HCT116 (cell line): ENCODE measurements at regions not wholly inside any gene's neighbourhood (a gene's known extent, or its start where the extent isn't known, plus 50 kb on each side); places are given as distances from the start of the nearest gene placed in this dataset.

Experiments
- ATAC-seq: fragments of 200-7000 bp; cut with Tn5 transposase; 2 replicates; pipeline ENCODE4 v1.9.1; 2020; ENCODE audit warnings: mild to moderate bottlenecking, moderate library complexity
- BruUV-seq: library from RNA; stranded (reverse); fragments of 400-500 nt; replicated peaks from 2 replicates; lab custom pipeline; 2021; lab: Mats Ljungman, UMichigan
- CTCF ChIA-PET: fragments of 300-600 bp; sonication (Branson Sonifier 250); formaldehyde crosslinking; loops from one replicate; lab custom pipeline; 2021; ENCODE audit warnings: antibody characterized with exemption; lab: Charles Lee
- POLR2A ChIA-PET: fragments of 300-600, 350-600 bp; sonication (Branson Sonifier 250); formaldehyde crosslinking; loops from one replicate; lab custom pipeline; 2021; ENCODE audit warnings: antibody characterized with exemption; lab: Charles Lee
- RAD21 ChIA-PET, 2 experiments: fragments of 300-600 bp; sonication (Branson Sonifier 250); formaldehyde crosslinking; loops; one replicate each; lab custom pipeline; 2023; ENCODE audit warnings: low total read pairs in 2 of 2; ENCODE audit not compliant: uncharacterized antibody in 2 of 2, unreplicated experiment in 2 of 2, low non-redundant PET in 1 of 2; lab: Charles Lee
- DNase-seq: peaks from one replicate; pipeline ENCODE4 v3.0.0-alpha.2; 2010; ENCODE audit warnings: low read depth, low spot score
- H2AFZ ChIP-seq: fragments of 200-600 bp; shearing (Covaris generic), sonication (generic); 2 replicates; pipeline ENCODE4 v1.6.1; 2017; ENCODE audit warnings: low read depth, mixed run types, mixed read lengths, antibody characterized with exemption, low read length; ENCODE audit not compliant: poor library complexity, severe bottlenecking
- H3K27ac ChIP-seq: 2 replicates; pipeline ENCODE4 v1.5.1; 2012; ENCODE audit warnings: low read depth, low read length
- H3K27me3 ChIP-seq: fragments of 200-600 bp; sonication (generic); 2 replicates; pipeline ENCODE4 v1.6.1; 2016; ENCODE audit warnings: mixed run types, low read length, mixed read lengths; ENCODE audit not compliant: insufficient read depth
- H3K36me3 ChIP-seq, 2 experiments: fragments of 200-500 bp in 1 of 2; fragments of 200-600 bp in 1 of 2; sonication (Bioruptor generic) in 1 of 2; sonication (generic) in 1 of 2; 2 replicates each; pipeline versions ENCODE4 v1.5.1 to v1.6.1; 2014 to 2016; ENCODE audit warnings: low read length in 2 of 2, inconsistent platforms in 1 of 2, mixed read lengths in 1 of 2, mixed run types in 1 of 2; ENCODE audit not compliant: insufficient read depth in 2 of 2, control insufficient read depth in 1 of 2
- H3K4me1 ChIP-seq, 2 experiments: fragments of 200-600 bp in 1 of 2; sonication (generic) in 1 of 2; 2 replicates each; pipeline versions ENCODE4 v1.5.1 to v1.6.1; 2012 to 2017; ENCODE audit warnings: low read length in 2 of 2, inconsistent platforms in 1 of 2, mild to moderate bottlenecking in 1 of 2, mixed read lengths in 1 of 2, mixed run types in 1 of 2, moderate library complexity in 1 of 2; ENCODE audit not compliant: insufficient read depth in 2 of 2, control insufficient read depth in 1 of 2
- H3K4me2 ChIP-seq: fragments of 200-600 bp; sonication (generic); 2 replicates; pipeline ENCODE4 v1.6.1; 2017; ENCODE audit warnings: mixed run types, low read length, mixed read lengths
- H3K4me3 ChIP-seq, 2 experiments: fragments of 200-600 bp in 1 of 2; sonication (generic) in 1 of 2; replicated peaks in 1 of 2; 2 replicates each; pipeline ENCODE4 v1.5.1; 2011 to 2016; ENCODE audit warnings: low read length in 2 of 2, control low read depth in 1 of 2, low read depth in 1 of 2, mild to moderate bottlenecking in 1 of 2, mixed read lengths in 1 of 2, mixed run types in 1 of 2
- H3K79me2 ChIP-seq: fragments of 200-600 bp; sonication (generic); 2 replicates; pipeline ENCODE4 v1.6.1; 2017; ENCODE audit warnings: mild to moderate bottlenecking, mixed run types, low read length, moderate library complexity, mixed read lengths; ENCODE audit not compliant: insufficient read depth
- H3K9ac ChIP-seq: fragments of 200-600 bp; sonication (generic); 2 replicates; pipeline ENCODE4 v1.6.1; 2016; ENCODE audit warnings: low read length, mixed read lengths
- H3K9me2 ChIP-seq: fragments of 200-600 bp; sonication (generic), shearing (Covaris generic); 2 replicates; pipeline ENCODE4 v1.6.1; 2017; ENCODE audit warnings: mixed run types, mild to moderate bottlenecking, moderate library complexity; ENCODE audit not compliant: insufficient read depth
- H3K9me3 ChIP-seq, 2 experiments: fragments of 200-500 bp in 1 of 2; fragments of 200-600 bp in 1 of 2; sonication (Bioruptor generic) in 1 of 2; sonication (generic) in 1 of 2; 2 replicates each; pipeline ENCODE4 v1.6.1; 2014 to 2017; ENCODE audit warnings: low read length in 2 of 2, mixed read lengths in 2 of 2, inconsistent platforms in 1 of 2, low read depth in 1 of 2, mild to moderate bottlenecking in 1 of 2, mixed run types in 1 of 2, moderate library complexity in 1 of 2; ENCODE audit not compliant: control insufficient read depth in 1 of 2, insufficient read depth in 1 of 2
- H4K20me1 ChIP-seq: fragments of 200-600 bp; sonication (generic), shearing (Covaris generic); 2 replicates; pipeline ENCODE4 v1.6.1; 2017; ENCODE audit warnings: mixed run types, mild to moderate bottlenecking, moderate library complexity; ENCODE audit not compliant: insufficient read depth
- CBX3 ChIP-seq: IDR thresholded peaks from 2 replicates; pipeline ENCODE4 v1.6.1; 2012; ENCODE audit warnings: low read depth
- CEBPB ChIP-seq: IDR thresholded peaks from 2 replicates; pipeline ENCODE4 v1.6.1; 2012; ENCODE audit warnings: low read depth
- EGR1 ChIP-seq: IDR thresholded peaks from 2 replicates; pipeline ENCODE4 v1.6.1; 2012; ENCODE audit warnings: low read depth
- ELF1 ChIP-seq: IDR thresholded peaks from 2 replicates; pipeline ENCODE4 v1.6.1; 2012; ENCODE audit warnings: low read depth, borderline replicate concordance
- EZH2phosphoT487 ChIP-seq: fragments of 200-600 bp; IDR thresholded peaks from 2 replicates; pipeline ENCODE4 v1.6.1; 2018; ENCODE audit warnings: antibody characterized with exemption, borderline replicate concordance
- FOSL1 ChIP-seq: IDR thresholded peaks from 2 replicates; pipeline ENCODE4 v1.6.1; 2012; ENCODE audit warnings: low read depth
- JUND ChIP-seq: IDR thresholded peaks from 2 replicates; pipeline ENCODE4 v1.6.1; 2012
- POLR2A ChIP-seq: IDR thresholded peaks from 2 replicates; pipeline ENCODE4 v1.7.0; 2011; ENCODE audit warnings: borderline replicate concordance; ENCODE audit not compliant: insufficient read depth, insufficient read length; ENCODE audit errors: extremely low read depth
- POLR2AphosphoS5 ChIP-seq: IDR thresholded peaks from 2 replicates; pipeline ENCODE4 v1.6.1; 2011; ENCODE audit warnings: mild to moderate bottlenecking, low read depth, low read length, moderate library complexity
- RAD21 ChIP-seq: IDR thresholded peaks from 2 replicates; pipeline ENCODE4 v1.6.1; 2012; ENCODE audit warnings: low read depth, mild to moderate bottlenecking
- SIN3A ChIP-seq: IDR thresholded peaks from 2 replicates; pipeline ENCODE4 v1.6.1; 2012; ENCODE audit warnings: low read depth
- SRF ChIP-seq: IDR thresholded peaks from 2 replicates; pipeline ENCODE4 v1.6.1; 2012; ENCODE audit warnings: low read depth
- TCF7L2 ChIP-seq: IDR thresholded peaks from 2 replicates; pipeline ENCODE4 v1.7.0; 2011; ENCODE audit warnings: borderline replicate concordance, inconsistent platforms; ENCODE audit not compliant: insufficient read depth, insufficient read length; ENCODE audit errors: extremely low read depth
- YY1 ChIP-seq: IDR thresholded peaks from 2 replicates; pipeline ENCODE4 v1.6.1; 2011; ENCODE audit warnings: low read length, low read depth, moderate library complexity, mild to moderate bottlenecking; ENCODE audit not compliant: insufficient replicate concordance; ENCODE audit errors: extremely low read depth
- ZFX ChIP-seq: fragments of 450-650 bp; IDR thresholded peaks from 2 replicates; pipeline ENCODE4 v1.6.1; 2017
- ZNF274 ChIP-seq: fragments of 200-500 bp; sonication (Bioruptor generic); IDR thresholded peaks from 2 replicates; pipeline ENCODE4 v1.6.1; 2014; ENCODE audit warnings: mild to moderate bottlenecking, low read depth, low read length, inconsistent platforms
- intact Hi-C: fragments of 100-400 bp; cut with micrococcal nuclease; formaldehyde crosslinking; loops from 2 replicates; pipeline ENCODE4 v1.10.0; 2022
- TF ChIP-seq, protein P1 (sequence below): IDR thresholded peaks from 2 replicates; pipeline ENCODE4 v1.6.1; 2012
- TF ChIP-seq, protein P2 (sequence below): IDR thresholded peaks from 2 replicates; pipeline ENCODE4 v1.6.1; 2012; ENCODE audit warnings: low read depth
- TF ChIP-seq, protein P3 (sequence below): IDR thresholded peaks from 2 replicates; pipeline ENCODE4 v1.6.1; 2011; ENCODE audit warnings: mild to moderate bottlenecking, low read length, moderate library complexity; ENCODE audit not compliant: insufficient replicate concordance; ENCODE audit errors: extremely low read depth
- TF ChIP-seq, protein P4 (sequence below): IDR thresholded peaks from 2 replicates; pipeline ENCODE4 v1.6.1; 2012

GRCh38 chr9:6123416-6123815, 92.2 kb upstream of the IL33 start:
- ChIA-PET RAD21 (no interaction called here), POLR2A (no interaction called here), CTCF (no interaction called here)
- Histone ChIP-seq H4K20me1 (no peaks in the 10 kb centered on the region), H3K4me1 (no peaks in the 10 kb centered on the region), H3K27ac (no peak overlapping the region), H3K9me3 (no peaks in the 10 kb centered on the region), H3K79me2 (no peaks in the 10 kb centered on the region), H3K36me3 (no peaks in the 10 kb centered on the region), H2AFZ (no peak overlapping the region), H3K27me3 (no peaks in the 10 kb centered on the region), H3K4me3 (no peak overlapping the region), H3K4me2 (no peak overlapping the region), H3K9ac (no peak overlapping the region), H3K9me2 (no peaks in the 10 kb centered on the region)
- BruUV-seq = no TSS peak
- DNase-seq = no peak
- intact Hi-C loops = no loop called here
- no peak for ATAC-seq
- TF ChIP-seq ELF1 (no peak), YY1 (no peak), FOSL1 (no peak), SRF (no peak), EZH2phosphoT487 (no peak), SIN3A (no peak), EGR1 (no peak), POLR2AphosphoS5 (no peak), TCF7L2 (no peak), CBX3 (no peak), JUND (no peak), RAD21 (no peak), ZFX (no peak), ZNF274 (no peak), POLR2A (no peak), CEBPB (no peak)
- TF ChIP-seq, protein P1, sequence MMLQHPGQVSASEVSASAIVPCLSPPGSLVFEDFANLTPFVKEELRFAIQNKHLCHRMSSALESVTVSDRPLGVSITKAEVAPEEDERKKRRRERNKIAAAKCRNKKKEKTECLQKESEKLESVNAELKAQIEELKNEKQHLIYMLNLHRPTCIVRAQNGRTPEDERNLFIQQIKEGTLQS = no peak
- TF ChIP-seq, protein P2, sequence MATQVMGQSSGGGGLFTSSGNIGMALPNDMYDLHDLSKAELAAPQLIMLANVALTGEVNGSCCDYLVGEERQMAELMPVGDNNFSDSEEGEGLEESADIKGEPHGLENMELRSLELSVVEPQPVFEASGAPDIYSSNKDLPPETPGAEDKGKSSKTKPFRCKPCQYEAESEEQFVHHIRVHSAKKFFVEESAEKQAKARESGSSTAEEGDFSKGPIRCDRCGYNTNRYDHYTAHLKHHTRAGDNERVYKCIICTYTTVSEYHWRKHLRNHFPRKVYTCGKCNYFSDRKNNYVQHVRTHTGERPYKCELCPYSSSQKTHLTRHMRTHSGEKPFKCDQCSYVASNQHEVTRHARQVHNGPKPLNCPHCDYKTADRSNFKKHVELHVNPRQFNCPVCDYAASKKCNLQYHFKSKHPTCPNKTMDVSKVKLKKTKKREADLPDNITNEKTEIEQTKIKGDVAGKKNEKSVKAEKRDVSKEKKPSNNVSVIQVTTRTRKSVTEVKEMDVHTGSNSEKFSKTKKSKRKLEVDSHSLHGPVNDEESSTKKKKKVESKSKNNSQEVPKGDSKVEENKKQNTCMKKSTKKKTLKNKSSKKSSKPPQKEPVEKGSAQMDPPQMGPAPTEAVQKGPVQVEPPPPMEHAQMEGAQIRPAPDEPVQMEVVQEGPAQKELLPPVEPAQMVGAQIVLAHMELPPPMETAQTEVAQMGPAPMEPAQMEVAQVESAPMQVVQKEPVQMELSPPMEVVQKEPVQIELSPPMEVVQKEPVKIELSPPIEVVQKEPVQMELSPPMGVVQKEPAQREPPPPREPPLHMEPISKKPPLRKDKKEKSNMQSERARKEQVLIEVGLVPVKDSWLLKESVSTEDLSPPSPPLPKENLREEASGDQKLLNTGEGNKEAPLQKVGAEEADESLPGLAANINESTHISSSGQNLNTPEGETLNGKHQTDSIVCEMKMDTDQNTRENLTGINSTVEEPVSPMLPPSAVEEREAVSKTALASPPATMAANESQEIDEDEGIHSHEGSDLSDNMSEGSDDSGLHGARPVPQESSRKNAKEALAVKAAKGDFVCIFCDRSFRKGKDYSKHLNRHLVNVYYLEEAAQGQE = no peak
- TF ChIP-seq, protein P3, sequence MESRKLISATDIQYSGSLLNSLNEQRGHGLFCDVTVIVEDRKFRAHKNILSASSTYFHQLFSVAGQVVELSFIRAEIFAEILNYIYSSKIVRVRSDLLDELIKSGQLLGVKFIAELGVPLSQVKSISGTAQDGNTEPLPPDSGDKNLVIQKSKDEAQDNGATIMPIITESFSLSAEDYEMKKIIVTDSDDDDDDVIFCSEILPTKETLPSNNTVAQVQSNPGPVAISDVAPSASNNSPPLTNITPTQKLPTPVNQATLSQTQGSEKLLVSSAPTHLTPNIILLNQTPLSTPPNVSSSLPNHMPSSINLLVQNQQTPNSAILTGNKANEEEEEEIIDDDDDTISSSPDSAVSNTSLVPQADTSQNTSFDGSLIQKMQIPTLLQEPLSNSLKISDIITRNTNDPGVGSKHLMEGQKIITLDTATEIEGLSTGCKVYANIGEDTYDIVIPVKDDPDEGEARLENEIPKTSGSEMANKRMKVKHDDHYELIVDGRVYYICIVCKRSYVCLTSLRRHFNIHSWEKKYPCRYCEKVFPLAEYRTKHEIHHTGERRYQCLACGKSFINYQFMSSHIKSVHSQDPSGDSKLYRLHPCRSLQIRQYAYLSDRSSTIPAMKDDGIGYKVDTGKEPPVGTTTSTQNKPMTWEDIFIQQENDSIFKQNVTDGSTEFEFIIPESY = no peak
- TF ChIP-seq, protein P4, sequence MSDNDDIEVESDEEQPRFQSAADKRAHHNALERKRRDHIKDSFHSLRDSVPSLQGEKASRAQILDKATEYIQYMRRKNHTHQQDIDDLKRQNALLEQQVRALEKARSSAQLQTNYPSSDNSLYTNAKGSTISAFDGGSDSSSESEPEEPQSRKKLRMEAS = no peak
